Neuronal stem cell (in vitro differentiated cells): ENCODE measurements at regions not wholly inside any gene's neighbourhood (a gene's known extent, or its start where the extent isn't known, plus 50 kb on each side); places are given as distances from the start of the nearest gene placed in this dataset.
"Not testable (repeated sequence)": the region's sequence is repeated elsewhere in the genome, so short reads cannot be mapped to it uniquely, and the experiment has no call there.

ENCODE experiments used
- DNase-seq: peaks from one replicate; pipeline ENCODE4 v3.0.0-alpha.2; 2013; ENCODE audit warnings: low spot score
- H2AFZ ChIP-seq: one replicate; pipeline ENCODE4 v1.6.1; 2013; ENCODE audit warnings: mild to moderate bottlenecking, low read length, inconsistent platforms
- H2AK5ac ChIP-seq: 2 replicates; pipeline ENCODE4 v1.6.1; 2013; ENCODE audit warnings: low read depth, mild to moderate bottlenecking, inconsistent platforms, low read length, moderate library complexity, mixed read lengths
- H2BK120ac ChIP-seq: 2 replicates; pipeline ENCODE4 v1.6.1; 2013; ENCODE audit warnings: low read depth, mild to moderate bottlenecking, inconsistent platforms, low read length, moderate library complexity, mixed read lengths
- H2BK12ac ChIP-seq: one replicate; pipeline ENCODE4 v1.6.1; 2013; ENCODE audit warnings: low read length, inconsistent platforms
- H2BK15ac ChIP-seq: 2 replicates; pipeline ENCODE4 v1.6.1; 2013; ENCODE audit warnings: mild to moderate bottlenecking, low read length, inconsistent platforms, mixed read lengths
- H2BK5ac ChIP-seq: one replicate; pipeline ENCODE4 v1.6.1; 2013; ENCODE audit warnings: inconsistent platforms, mild to moderate bottlenecking, low read length, moderate library complexity
- H3K14ac ChIP-seq: one replicate; pipeline ENCODE4 v1.6.1; 2013; ENCODE audit warnings: low read length, inconsistent platforms
- H3K18ac ChIP-seq: 2 replicates; pipeline ENCODE4 v1.6.1; 2013; ENCODE audit warnings: low read length, inconsistent platforms
- H3K23ac ChIP-seq: 2 replicates; pipeline ENCODE4 v1.6.1; 2013; ENCODE audit warnings: low read depth, mild to moderate bottlenecking, mixed read lengths, low read length, inconsistent platforms; ENCODE audit not compliant: poor library complexity
- H3K27ac ChIP-seq: replicated peaks from 3 replicates; pipeline ENCODE4 v1.5.1; 2013; ENCODE audit warnings: low read length, inconsistent platforms
- H3K27me3 ChIP-seq, 3 experiments: 2 replicates each; pipeline ENCODE4 v1.6.1; 2013; ENCODE audit warnings: low read length in 3 of 3, mild to moderate bottlenecking in 2 of 3, inconsistent platforms in 1 of 3, low read depth in 1 of 3, mixed read lengths in 1 of 3, moderate library complexity in 1 of 3; ENCODE audit not compliant: control insufficient read depth in 3 of 3, insufficient read depth in 3 of 3
- H3K36me3 ChIP-seq, 2 donors: replicated peaks in 1 of 2; 2 replicates each; pipeline ENCODE4 v1.6.1; 2013; ENCODE audit warnings: low read length in 2 of 2; ENCODE audit not compliant: control insufficient read depth in 2 of 2, insufficient read depth in 2 of 2
- H3K4ac ChIP-seq: 2 replicates; pipeline ENCODE4 v1.6.1; 2013; ENCODE audit warnings: inconsistent platforms, mild to moderate bottlenecking, low read length, moderate library complexity
- H3K4me1 ChIP-seq, 2 donors: 1 replicate in 1 of 2; 2 replicates in 1 of 2; pipeline ENCODE4 v1.6.1; 2013; ENCODE audit warnings: low read length in 2 of 2, low read depth in 1 of 2; ENCODE audit not compliant: control insufficient read depth in 2 of 2, insufficient read depth in 1 of 2
- H3K4me2 ChIP-seq: one replicate; pipeline ENCODE4 v1.6.1; 2013; ENCODE audit warnings: mild to moderate bottlenecking, low read length, inconsistent platforms; ENCODE audit not compliant: insufficient read depth, poor library complexity, severe bottlenecking
- H3K4me3 ChIP-seq, 2 donors: 2 replicates each; pipeline ENCODE4 v1.5.1; 2013; ENCODE audit warnings: low read length in 2 of 2, mild to moderate bottlenecking in 2 of 2, inconsistent platforms in 1 of 2, moderate library complexity in 1 of 2
- H3K79me1 ChIP-seq: one replicate; pipeline ENCODE4 v1.6.1; 2013; ENCODE audit warnings: low read depth, mild to moderate bottlenecking, inconsistent platforms, low read length, moderate library complexity
- H3K9ac ChIP-seq: one replicate; pipeline ENCODE4 v1.6.1; 2013; ENCODE audit warnings: mild to moderate bottlenecking, low read depth, low read length, inconsistent platforms; ENCODE audit not compliant: poor library complexity
- H3K9me3 ChIP-seq, 2 donors: replicated peaks in 1 of 2; 2 replicates each; pipeline versions ENCODE3 to v1.6.1; 2013; ENCODE audit warnings: low read length in 2 of 2, mild to moderate bottlenecking in 2 of 2, inconsistent platforms in 1 of 2, low read depth in 1 of 2, mixed read lengths in 1 of 2, moderate library complexity in 1 of 2; ENCODE audit not compliant: control insufficient read depth in 2 of 2, insufficient read depth in 1 of 2
- H4K8ac ChIP-seq: one replicate; pipeline ENCODE4 v1.6.1; 2013; ENCODE audit warnings: low read depth, mild to moderate bottlenecking, inconsistent platforms, low read length, moderate library complexity
- H4K91ac ChIP-seq: one replicate; pipeline ENCODE4 v1.6.1; 2013; ENCODE audit warnings: low read length, low read depth, mild to moderate bottlenecking, inconsistent platforms; ENCODE audit not compliant: poor library complexity
- WGBS, 2 donors: extraction: QIAGEN DNeasy Blood & Tissue Kit; methylation state at CpG; one replicate each; pipeline ENCODE4 v1.1.7; 2013; ENCODE audit warnings: missing lambda C conversion rate in 2 of 2, mixed read lengths in 1 of 2; ENCODE audit not compliant: insufficient read length in 2 of 2, insufficient replicate concordance in 1 of 2; ENCODE audit errors: extremely low coverage in 2 of 2; 5-methylcytosine and 5-hydroxymethylcytosine counted together

DNA sequence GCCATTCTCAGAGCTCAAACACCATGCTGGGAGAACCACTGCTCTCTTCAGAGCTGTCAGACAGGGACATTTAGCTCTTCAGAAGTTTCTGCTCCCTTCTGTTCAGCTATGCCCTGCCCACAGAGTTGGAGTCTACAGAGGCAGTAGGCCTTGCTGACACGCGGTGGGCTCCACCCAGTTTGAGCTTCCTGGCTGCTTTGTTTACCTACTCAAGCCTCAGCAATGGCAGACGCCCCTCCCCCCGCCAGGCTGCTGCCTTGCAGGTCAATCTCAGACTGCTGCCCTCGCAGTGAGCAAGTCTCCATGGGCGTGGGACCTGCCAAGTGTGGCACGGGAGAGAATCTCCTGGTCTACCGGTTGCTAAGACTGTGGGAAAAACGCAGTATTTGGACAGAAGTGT is 93.8 kb upstream of the ZC3H12A start:
- not testable (repeated sequence) for H3K27me3 ChIP-seq, H3K9me3 ChIP-seq, H2BK12ac ChIP-seq, H3K36me3 ChIP-seq, H3K4ac ChIP-seq, H4K91ac ChIP-seq, H3K4me3 ChIP-seq, H2BK15ac ChIP-seq, H3K4me1 ChIP-seq, H3K79me1 ChIP-seq, H3K27ac ChIP-seq, DNase-seq, H3K14ac ChIP-seq, H2BK120ac ChIP-seq, H2AFZ ChIP-seq, H3K9ac ChIP-seq, H3K23ac ChIP-seq, H4K8ac ChIP-seq, H3K4me2 ChIP-seq, H3K18ac ChIP-seq
- Histone ChIP-seq H2AK5ac (peak overlapping the region; percentile 8), H2BK5ac (peak overlapping the region; percentile 53)
- no CpG with 5 or more reads among the region's 9 CpGs for WGBS, 2 donors

DNA sequence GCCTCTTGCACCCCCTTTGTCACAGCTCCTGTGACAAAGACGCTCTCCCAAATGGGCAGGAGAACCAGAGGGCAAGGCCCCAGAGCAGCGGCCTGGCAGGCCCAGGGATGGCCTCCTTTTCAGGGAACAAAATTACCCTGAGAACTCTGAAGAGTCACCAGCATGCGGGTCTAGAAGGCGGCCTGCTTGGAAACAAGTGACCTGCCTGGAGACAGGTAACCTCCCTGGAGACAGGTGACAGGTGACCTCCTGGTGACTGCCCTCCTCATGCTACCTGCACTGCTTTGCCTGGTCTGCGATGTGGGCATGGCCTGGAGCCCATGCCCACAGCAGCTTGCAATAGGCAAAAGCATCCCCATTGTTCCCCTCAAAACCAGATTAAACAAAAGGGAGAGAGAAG is 86.5 kb upstream of the ZC3H12A start:
- Histone ChIP-seq H3K23ac (no peak overlapping the region), H3K9me3 (no peaks in the 10 kb centered on the region), H3K14ac (no peak overlapping the region), H2AK5ac (no peak overlapping the region), H3K79me1 (no peaks in the 10 kb centered on the region), H3K27me3 (peaks cover 0 to 24% (median 0%) of the 10 kb centered on the region in 3 experiments), H4K8ac (no peak overlapping the region), H4K91ac (no peak overlapping the region), H3K18ac (peak overlapping the region; percentile 12), H3K27ac (no peak overlapping the region), H3K4ac (no peak overlapping the region), H2BK15ac (peak overlapping the region; percentile 77), H3K9ac (no peak overlapping the region), H3K4me3 (no peak overlapping the region), H3K36me3 (no peaks in the 10 kb centered on the region), H2BK120ac (peak overlapping the region; percentile 12), H3K4me1 (peaks cover 0 to 29% of the 10 kb centered on the region in 2 donors), H2BK12ac (no peak overlapping the region), H2BK5ac (no peak overlapping the region), H2AFZ (no peak overlapping the region), H3K4me2 (no peak overlapping the region)
- no peak for DNase-seq
- WGBS, 2 donors: no CpG with 5 or more reads among the region's 5 CpGs

GRCh38 chr1:37389327-37389726 is 85.1 kb upstream of the ZC3H12A start:
- no peak overlapping the region for H2BK5ac ChIP-seq
- H2AFZ ChIP-seq: no peak overlapping the region
- peak overlapping the region; percentile 68 for H2AK5ac ChIP-seq
- H3K36me3 ChIP-seq: no peaks in the 10 kb centered on the region
- no peak overlapping the region for H3K4me3 ChIP-seq
- H3K4ac ChIP-seq: no peak overlapping the region
- no peak overlapping the region for H3K23ac ChIP-seq
- no peak overlapping the region for H3K14ac ChIP-seq
- H3K4me1 ChIP-seq: peaks cover 0 to 37% of the 10 kb centered on the region in 2 donors
- no peak overlapping the region for H3K9ac ChIP-seq
- peak overlapping the region; percentile 77 for H2BK15ac ChIP-seq
- no peak overlapping the region for H2BK12ac ChIP-seq
- no peak overlapping the region for H4K91ac ChIP-seq
- peak overlapping the region; percentile 29 for H3K18ac ChIP-seq
- H3K79me1 ChIP-seq: no peaks in the 10 kb centered on the region
- H4K8ac ChIP-seq: no peak overlapping the region
- DNase-seq: no peak
- H3K9me3 ChIP-seq: no peaks in the 10 kb centered on the region
- H3K4me2 ChIP-seq: no peak overlapping the region
- no peak overlapping the region for H3K27ac ChIP-seq
- no peak overlapping the region for H2BK120ac ChIP-seq
- WGBS, 2 donors: no CpG with 5 or more reads among the region's 6 CpGs
- peaks cover 0 to 36% (median 0%) of the 10 kb centered on the region in 3 experiments for H3K27me3 ChIP-seq

- Histone ChIP-seq H3K14ac (no peak overlapping the region), H2AFZ (no peak overlapping the region), H3K36me3 (no peaks in the 10 kb centered on the region), H3K27ac (peak overlapping the region; percentile 85), H3K27me3 (peaks cover 0 to 55% (median 0%) of the 10 kb centered on the region in 3 experiments), H2BK15ac (no peak overlapping the region), H3K9ac (no peak overlapping the region), H3K9me3 (no peaks in the 10 kb centered on the region), H3K4me2 (peak overlapping the region; percentile 43), H4K91ac (no peak overlapping the region), H2BK5ac (no peak overlapping the region), H3K23ac (no peak overlapping the region), H3K18ac (peak overlapping the region; percentile 77), H3K79me1 (no peaks in the 10 kb centered on the region), H4K8ac (no peak overlapping the region), H2BK12ac (no peak overlapping the region), H3K4me3 (no peak overlapping the region), H2BK120ac (no peak overlapping the region), H3K4ac (no peak overlapping the region), H2AK5ac (no peak overlapping the region), H3K4me1 (peaks cover 0 to 55% of the 10 kb centered on the region in 2 donors)
- no CpG with 5 or more reads among the region's 11 CpGs for WGBS, 2 donors
- DNase-seq: no peak
These were observed 83.0 kb upstream of the ZC3H12A start for GRCh38 chr1:37391211-37392011.
